GM10266 (cell line): ENCODE measurements at regions not wholly inside any gene's neighbourhood (a gene's known extent, or its start where the extent isn't known, plus 50 kb on each side); places are given as distances from the start of the nearest gene placed in this dataset.

Experiments
- DNase-seq: peaks from one replicate; pipeline ENCODE4 v3.0.0; 2012; ENCODE audit errors: extremely low spot score
- CTCF ChIP-seq: IDR thresholded peaks from 2 replicates; pipeline ENCODE4 v1.5.1; 2012; ENCODE audit warnings: mild to moderate bottlenecking, low read depth; ENCODE audit not compliant: control insufficient read depth, insufficient read depth; ENCODE audit errors: missing control alignments

- no peak for DNase-seq
- TF ChIP-seq CTCF = no peak
These were observed 399.7 kb downstream of the CDC14C start for GRCh38 chr7:49324040-49324439.

GRCh38 chr7:49324707-49325106 is 400.4 kb downstream of the CDC14C start:
- no peak for TF ChIP-seq CTCF
- DNase-seq = no peak

- DNase-seq = no peak
- no peak for TF ChIP-seq CTCF
These were observed 401.2 kb downstream of the CDC14C start for GRCh38 chr7:49325571-49325970.

GRCh38 chr7:49327155-49327554 is 402.8 kb downstream of the CDC14C start:
- no peak for DNase-seq
- TF ChIP-seq CTCF = no peak

GRCh38 chr7:49333180-49333881 is 409.0 kb downstream of the CDC14C start:
- no peak for TF ChIP-seq CTCF
- no peak for DNase-seq

GRCh38 chr7:49341849-49342248 is 417.5 kb downstream of the CDC14C start:
- TF ChIP-seq CTCF = no peak
- no peak for DNase-seq

- TF ChIP-seq CTCF = no peak
- DNase-seq = no peak
These were observed 420.2 kb downstream of the CDC14C start for GRCh38 chr7:49344556-49344955.
